ENCODE measurements at regions not wholly inside any gene's neighbourhood (a gene's known extent, or its start where the extent isn't known, plus 50 kb on each side); places are given as distances from the start of the nearest gene placed in this dataset.

DNA sequence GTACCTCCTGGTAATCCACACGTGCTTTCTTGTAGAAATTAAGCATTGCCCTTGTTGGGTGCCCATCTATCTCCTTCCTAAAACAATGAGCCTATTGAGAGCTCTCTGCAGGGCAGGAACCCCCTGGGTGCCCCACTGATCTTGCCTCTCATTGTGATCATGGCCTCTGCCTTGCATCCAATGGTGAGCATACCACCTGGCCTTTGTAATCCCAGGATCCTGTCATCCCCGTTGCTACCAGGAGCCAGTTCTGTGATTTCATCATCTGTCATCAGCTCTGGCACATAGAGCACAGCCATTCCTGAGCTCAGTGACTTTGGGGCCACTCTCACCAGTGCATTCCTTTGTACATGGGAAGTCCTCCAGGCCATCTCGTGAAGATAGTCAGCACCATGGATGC, 381.0 kb upstream of the ID2 start:
- TF ChIP-seq POLR2AphosphoS2 (conservative IDR thresholded peaks at IDR 0.05; ENCODE audit: low read length) (no peak), KDM1A (IDR thresholded peaks at IDR 0.05; ENCODE audit: low read depth) (no peak)
